WERI-Rb-1 (cell line): ENCODE measurements at regions not wholly inside any gene's neighbourhood (a gene's known extent, or its start where the extent isn't known, plus 50 kb on each side); places are given as distances from the start of the nearest gene placed in this dataset.

Experiments used
- DNase-seq: peaks from one replicate; pipeline ENCODE4 v3.0.0-alpha.2; 2020
- H3K27ac ChIP-seq: fragments of 250-450 bp; sonication (Bioruptor Pico); 2 replicates; pipeline ENCODE4 v1.5.1; 2020; ENCODE audit warnings: mild to moderate bottlenecking, moderate library complexity
- H3K27me3 ChIP-seq: fragments of 250-450 bp; sonication (Bioruptor Pico); 2 replicates; pipeline ENCODE4 v1.5.1; 2021; ENCODE audit warnings: mild to moderate bottlenecking, low read depth, moderate library complexity; ENCODE audit not compliant: insufficient read depth, severe bottlenecking
- H3K36me3 ChIP-seq: fragments of 250-450 bp; sonication (Bioruptor Pico); 2 replicates; pipeline ENCODE4 v1.5.1; 2020; ENCODE audit warnings: mild to moderate bottlenecking, moderate library complexity
- H3K4me3 ChIP-seq: 2 replicates; pipeline ENCODE4 v1.5.1; 2011; ENCODE audit warnings: low read depth, mild to moderate bottlenecking, control low read depth, low read length
- H3K9me3 ChIP-seq: fragments of 250-450 bp; sonication (Bioruptor Pico); 2 replicates; pipeline ENCODE4 v1.5.1; 2021; ENCODE audit warnings: mild to moderate bottlenecking, moderate library complexity; ENCODE audit not compliant: severe bottlenecking
- CTCF ChIP-seq: IDR thresholded peaks from 2 replicates; pipeline ENCODE4 v1.5.1; 2011; ENCODE audit warnings: low read depth, mild to moderate bottlenecking, control low read depth, inconsistent platforms, low read length

- no peaks in the 10 kb centered on the region for H3K9me3 ChIP-seq
- no peak for TF ChIP-seq CTCF
- H3K27ac ChIP-seq, result no peak overlapping the region
- no peak overlapping the region for H3K4me3 ChIP-seq
- DNase-seq, result no peak
- peaks cover 56% of the 10 kb centered on the region for H3K27me3 ChIP-seq
- H3K36me3 ChIP-seq, result no peaks in the 10 kb centered on the region
Measured at GRCh38 chr15:97652041-97652440, 308.5 kb upstream of the ARRDC4 start.

GRCh38 chr15:97652700-97653167 is 307.8 kb upstream of the ARRDC4 start:
- Histone ChIP-seq H3K36me3 (no peaks in the 10 kb centered on the region), H3K27ac (no peak overlapping the region), H3K9me3 (no peaks in the 10 kb centered on the region), H3K27me3 (peaks cover 55% of the 10 kb centered on the region), H3K4me3 (no peak overlapping the region)
- no peak for TF ChIP-seq CTCF
- DNase-seq, result no peak

- H3K36me3 ChIP-seq, result no peaks in the 10 kb centered on the region
- no peak overlapping the region for H3K4me3 ChIP-seq
- peaks cover 55% of the 10 kb centered on the region for H3K27me3 ChIP-seq
- no peaks in the 10 kb centered on the region for H3K9me3 ChIP-seq
- no peak for TF ChIP-seq CTCF
- DNase-seq, result no peak
- no peak overlapping the region for H3K27ac ChIP-seq
Measured at GRCh38 chr15:97653896-97654295, 306.6 kb upstream of the ARRDC4 start.

- no peak for TF ChIP-seq CTCF
- no peak for DNase-seq
Measured at GRCh38 chr15:97654481-97655076, 305.9 kb upstream of the ARRDC4 start.

GRCh38 chr15:97661796-97662195 is 298.7 kb upstream of the ARRDC4 start:
- H3K4me3 ChIP-seq, result no peak overlapping the region
- peaks cover 10% of the 10 kb centered on the region for H3K27me3 ChIP-seq
- DNase-seq, result no peak
- no peak for TF ChIP-seq CTCF
- peaks cover 4% of the 10 kb centered on the region for H3K9me3 ChIP-seq
- H3K27ac ChIP-seq, result no peak overlapping the region
- no peaks in the 10 kb centered on the region for H3K36me3 ChIP-seq

More at GRCh38 chr15:97654481-97655076, 305.9 kb upstream of the ARRDC4 start:
- Histone ChIP-seq H3K4me3 (no peak overlapping the region), H3K9me3 (no peaks in the 10 kb centered on the region), H3K27me3 (peaks cover 50% of the 10 kb centered on the region), H3K36me3 (no peaks in the 10 kb centered on the region), H3K27ac (no peak overlapping the region)

- Histone ChIP-seq H3K27ac (no peak overlapping the region), H3K27me3 (peaks cover 40% of the 10 kb centered on the region), H3K36me3 (no peaks in the 10 kb centered on the region), H3K9me3 (no peaks in the 10 kb centered on the region), H3K4me3 (no peak overlapping the region)
- no peak for TF ChIP-seq CTCF
- no peak for DNase-seq
Measured at GRCh38 chr15:97672586-97672985, 287.9 kb upstream of the ARRDC4 start.
